ENCODE measurements at regions not wholly inside any gene's neighbourhood (a gene's known extent, or its start where the extent isn't known, plus 50 kb on each side); places are given as distances from the start of the nearest gene placed in this dataset.

DNA sequence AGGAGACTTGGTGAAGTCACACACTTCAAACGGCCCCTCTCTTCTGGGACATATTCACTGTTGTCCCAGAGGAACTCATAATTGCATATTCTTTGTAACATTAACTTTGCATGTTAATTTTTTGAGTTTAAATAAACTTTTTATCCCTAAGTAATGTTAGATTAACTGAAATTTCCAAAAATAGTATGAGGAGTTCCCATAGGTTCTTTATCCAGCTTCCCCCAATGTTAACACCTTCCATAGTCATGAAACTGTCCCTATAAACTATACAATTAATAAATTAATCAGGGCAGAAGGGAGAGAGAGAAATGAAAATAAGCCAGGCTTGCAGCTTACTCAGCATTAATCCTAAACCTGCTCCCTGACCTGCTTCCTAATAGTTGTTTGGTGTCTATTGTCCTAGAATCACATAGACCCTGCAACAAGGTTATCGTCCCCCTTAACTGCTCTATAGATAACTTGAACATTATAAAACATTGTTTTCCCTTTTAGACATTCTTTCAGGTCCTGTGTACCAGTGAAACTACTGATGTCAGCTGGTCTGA is 589.8 kb upstream of the CDH5 start:
- TF ChIP-seq CTCF (conservative IDR thresholded peaks at IDR 0.05 in 1 of 2, IDR thresholded peaks at IDR 0.05 in 1 of 2; ENCODE audit: extremely low read depth in 1 of 2, insufficient read depth in 1 of 2, low read depth in 1 of 2, low read length in 2 of 2) (no peak), EZH2 (IDR thresholded peaks at IDR 0.05; ENCODE audit: borderline replicate concordance, low read length) (no peak)
